ENCODE measurements at regions not wholly inside any gene's neighbourhood (a gene's known extent, or its start where the extent isn't known, plus 50 kb on each side); places are given as distances from the start of the nearest gene placed in this dataset.
"Not testable (repeated sequence)": the region's sequence is repeated elsewhere in the genome, so short reads cannot be mapped to it uniquely, and the experiment has no call there.

DNA sequence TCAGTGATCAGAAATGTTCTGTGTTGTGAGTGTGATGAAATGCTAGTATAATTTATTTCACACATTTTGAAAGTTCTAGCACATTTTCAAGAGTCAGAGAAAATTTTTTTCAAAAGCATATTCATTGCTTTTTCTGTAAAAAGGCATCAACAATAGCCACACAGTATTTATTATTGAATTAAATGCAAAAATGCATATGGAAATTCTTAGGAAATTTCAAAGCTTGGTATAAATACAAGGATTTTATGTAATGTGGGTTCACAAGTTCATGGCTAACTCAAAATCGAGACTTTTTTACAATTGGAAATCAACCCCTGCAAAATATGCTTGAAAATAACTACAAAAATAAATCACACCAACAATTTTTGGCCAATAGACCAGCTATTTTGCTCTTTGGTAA is 302.0 kb upstream of the ECI2 start:
- peaks cover 10% of the 10 kb centered on the region for H3K27me3 Mint-ChIP-seq
- no peaks in the 10 kb centered on the region for H3K36me3 Mint-ChIP-seq (ENCODE audit: low read depth)
- H3K9me3 Mint-ChIP-seq: no peaks in the 10 kb centered on the region

DNA sequence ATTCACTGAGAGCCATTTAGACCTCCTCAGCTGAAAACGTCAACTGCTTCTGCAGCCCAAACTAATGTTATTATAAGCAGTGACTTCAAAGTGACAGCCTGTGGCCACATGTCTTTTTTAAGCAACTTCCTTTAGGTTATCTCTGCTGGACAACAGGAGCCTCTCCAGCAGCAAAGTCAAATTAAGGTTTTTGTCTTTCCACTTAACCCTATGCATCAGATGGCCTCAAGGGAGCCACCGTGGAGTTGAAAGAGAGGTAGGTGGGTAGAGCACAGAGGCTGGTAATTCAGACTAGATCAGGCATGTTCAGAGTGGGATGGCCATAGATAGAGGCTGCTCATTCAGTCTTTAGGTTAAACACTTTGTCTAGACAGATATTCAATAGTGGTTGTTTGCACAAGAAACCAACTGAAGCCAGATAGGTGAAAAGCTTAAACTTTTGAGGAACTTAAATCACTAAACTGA is 300.6 kb upstream of the ECI2 start:
- ATAC-seq (replicated peaks): no peak
- Mint-ChIP-seq H3K27ac (no peak overlapping the region), H3K9me3 (no peaks in the 10 kb centered on the region), H3K27me3 (peaks cover 12% of the 10 kb centered on the region), H3K36me3 (ENCODE audit: low read depth) (no peaks in the 10 kb centered on the region), H3K4me3 (no peak overlapping the region), H3K4me1 (no peaks in the 10 kb centered on the region)

More for the DNA sequence above, 302.0 kb upstream of the ECI2 start:
- no peak for ATAC-seq (replicated peaks)
- H3K27ac Mint-ChIP-seq: no peak overlapping the region
- H3K4me3 Mint-ChIP-seq: no peak overlapping the region
- H3K4me1 Mint-ChIP-seq: no peaks in the 10 kb centered on the region

DNA sequence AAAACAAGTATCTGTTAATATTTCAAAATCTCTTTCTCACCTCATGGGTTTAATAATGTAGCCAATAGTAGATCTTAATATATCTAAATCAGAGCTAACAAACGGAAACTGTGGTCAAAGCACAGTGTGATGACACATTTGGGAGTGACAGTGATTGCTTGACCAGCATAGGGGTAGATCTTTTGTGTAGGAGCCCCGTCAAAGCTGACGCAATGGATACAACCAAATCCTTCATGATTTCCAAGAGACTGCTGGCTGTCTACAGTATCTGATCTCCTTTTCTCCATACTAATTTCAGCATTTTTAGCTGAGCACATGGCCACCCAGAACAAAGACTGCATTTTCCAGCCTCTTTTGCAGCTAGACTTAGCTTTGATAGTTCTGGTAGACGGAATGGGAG is 299.3 kb upstream of the ECI2 start:
- no peaks in the 10 kb centered on the region for H3K9me3 Mint-ChIP-seq
- H3K4me1 Mint-ChIP-seq: no peaks in the 10 kb centered on the region
- H3K27me3 Mint-ChIP-seq: peaks cover 12% of the 10 kb centered on the region
- no peak overlapping the region for H3K4me3 Mint-ChIP-seq
- H3K27ac Mint-ChIP-seq: no peak overlapping the region
- no peak for ATAC-seq (replicated peaks)
- no peaks in the 10 kb centered on the region for H3K36me3 Mint-ChIP-seq (ENCODE audit: low read depth)

DNA sequence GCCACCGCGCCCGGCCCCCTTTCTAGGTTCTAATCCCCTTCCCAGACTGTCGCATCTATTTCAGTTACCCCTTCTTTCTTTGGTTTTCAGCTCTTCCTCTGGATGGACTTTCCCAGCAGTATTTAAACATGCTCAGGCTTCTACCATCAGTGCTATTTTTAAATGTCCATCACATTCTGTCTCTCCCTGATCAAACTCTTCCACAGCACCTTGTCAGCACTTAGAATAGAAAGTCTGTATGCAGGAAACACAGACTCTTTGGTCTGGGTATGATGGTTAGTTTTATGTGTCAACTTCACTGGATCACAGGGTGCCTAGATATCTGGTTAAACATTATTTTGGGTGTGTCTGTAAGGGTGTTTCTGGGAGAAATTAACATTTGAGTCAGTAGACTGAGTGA is 297.8 kb upstream of the ECI2 start:
- H3K4me1 Mint-ChIP-seq: no peaks in the 10 kb centered on the region
- H3K27ac Mint-ChIP-seq: no peak overlapping the region
- no peak overlapping the region for H3K4me3 Mint-ChIP-seq
- H3K9me3 Mint-ChIP-seq: peaks cover 4% of the 10 kb centered on the region
- no peak for ATAC-seq (replicated peaks)
- H3K36me3 Mint-ChIP-seq (ENCODE audit: low read depth): no peaks in the 10 kb centered on the region
- peaks cover 12% of the 10 kb centered on the region for H3K27me3 Mint-ChIP-seq

GRCh38 chr6:4426968-4427367 is 291.6 kb upstream of the ECI2 start:
- Mint-ChIP-seq H3K9me3 (peaks cover 4% of the 10 kb centered on the region), H3K4me1 (no peaks in the 10 kb centered on the region), H3K27me3 (no peaks in the 10 kb centered on the region)

GRCh38 chr6:4421837-4422236 is 286.5 kb upstream of the ECI2 start:
- Mint-ChIP-seq H3K9me3 (no peaks in the 10 kb centered on the region), H3K27ac (no peak overlapping the region), H3K4me1 (no peaks in the 10 kb centered on the region), H3K36me3 (ENCODE audit: low read depth) (no peaks in the 10 kb centered on the region), H3K27me3 (peaks cover 4% of the 10 kb centered on the region), H3K4me3 (no peak overlapping the region)
- no peak for ATAC-seq (replicated peaks)

More at GRCh38 chr6:4426968-4427367, 291.6 kb upstream of the ECI2 start:
- Mint-ChIP-seq H3K27ac (no peak overlapping the region), H3K36me3 (ENCODE audit: low read depth) (no peaks in the 10 kb centered on the region), H3K4me3 (no peak overlapping the region)
- ATAC-seq (replicated peaks): no peak

- H3K9me3 Mint-ChIP-seq: no peaks in the 10 kb centered on the region
- ATAC-seq (replicated peaks): no peak
- H3K4me3 Mint-ChIP-seq: no peak overlapping the region
- H3K36me3 Mint-ChIP-seq (ENCODE audit: low read depth): no peaks in the 10 kb centered on the region
- no peak overlapping the region for H3K27ac Mint-ChIP-seq
- no peaks in the 10 kb centered on the region for H3K4me1 Mint-ChIP-seq
- H3K27me3 Mint-ChIP-seq: peaks cover 8% of the 10 kb centered on the region
These were observed 284.9 kb upstream of the ECI2 start for GRCh38 chr6:4420160-4420865.

- no peak overlapping the region for H3K27ac Mint-ChIP-seq
- H3K4me3 Mint-ChIP-seq: no peak overlapping the region
- H3K4me1 Mint-ChIP-seq: no peaks in the 10 kb centered on the region
- no peak for ATAC-seq (replicated peaks)
- H3K27me3 Mint-ChIP-seq: peaks cover 8% of the 10 kb centered on the region
- H3K9me3 Mint-ChIP-seq: no peaks in the 10 kb centered on the region
- no peaks in the 10 kb centered on the region for H3K36me3 Mint-ChIP-seq (ENCODE audit: low read depth)
These were observed 280.2 kb upstream of the ECI2 start for GRCh38 chr6:4415549-4415948.

DNA sequence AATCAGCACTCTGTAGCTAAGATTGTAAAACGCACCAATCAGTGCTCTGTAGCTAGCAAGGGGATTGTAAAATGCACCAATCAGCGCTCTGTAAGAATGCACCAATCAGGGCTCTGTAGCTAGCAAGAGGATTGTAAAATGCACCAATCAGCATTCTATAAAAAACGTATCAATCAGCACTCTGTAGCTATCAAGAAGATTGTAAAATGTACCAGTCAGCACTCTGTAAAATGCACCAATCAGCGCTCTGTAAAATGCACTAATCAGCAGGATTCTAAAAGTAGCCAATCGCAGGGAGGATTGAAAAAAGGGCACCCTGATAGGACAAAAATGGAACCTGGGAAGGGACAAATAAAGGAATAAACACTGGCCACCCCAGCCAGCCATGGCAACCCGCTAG is 278.7 kb upstream of the ECI2 start:
- not testable (repeated sequence) for ATAC-seq (replicated peaks); H3K4me1 Mint-ChIP-seq; H3K4me3 Mint-ChIP-seq; H3K36me3 Mint-ChIP-seq (ENCODE audit: low read depth); H3K9me3 Mint-ChIP-seq; H3K27me3 Mint-ChIP-seq; H3K27ac Mint-ChIP-seq

GRCh38 chr6:4413073-4413472 is 277.7 kb upstream of the ECI2 start:
- no peak for ATAC-seq (replicated peaks)
- Mint-ChIP-seq H3K27ac (no peak overlapping the region), H3K27me3 (peaks cover 14% of the 10 kb centered on the region), H3K36me3 (ENCODE audit: low read depth) (no peaks in the 10 kb centered on the region), H3K4me1 (no peaks in the 10 kb centered on the region), H3K4me3 (no peak overlapping the region), H3K9me3 (peaks cover 7% of the 10 kb centered on the region)

DNA sequence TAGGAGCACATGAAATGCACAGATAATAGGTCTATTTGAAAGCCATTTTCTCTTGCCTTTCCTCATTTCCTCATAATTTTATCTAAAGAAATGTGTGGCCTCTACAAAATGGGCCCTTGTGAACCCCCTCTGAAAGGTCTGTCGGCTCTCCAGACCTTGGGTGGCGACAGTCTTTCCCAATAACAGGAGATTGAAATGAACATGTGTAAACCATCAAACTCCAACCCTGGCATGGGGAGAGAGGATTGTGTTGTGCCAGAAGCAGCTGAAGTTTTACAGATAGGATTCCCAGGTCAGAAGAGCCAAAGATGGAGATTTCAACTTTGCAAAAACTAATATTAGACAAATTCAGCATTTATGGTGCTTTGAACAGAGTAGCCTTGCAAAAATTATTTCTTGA is 277.1 kb upstream of the ECI2 start:
- Mint-ChIP-seq H3K4me3 (no peak overlapping the region), H3K9me3 (peaks cover 7% of the 10 kb centered on the region), H3K4me1 (no peaks in the 10 kb centered on the region), H3K27me3 (peaks cover 14% of the 10 kb centered on the region), H3K27ac (no peak overlapping the region), H3K36me3 (ENCODE audit: low read depth) (no peaks in the 10 kb centered on the region)
- ATAC-seq (replicated peaks): no peak

GRCh38 chr6:4412077-4412476 is 276.7 kb upstream of the ECI2 start:
- no peaks in the 10 kb centered on the region for H3K4me1 Mint-ChIP-seq
- no peak overlapping the region for H3K27ac Mint-ChIP-seq

DNA sequence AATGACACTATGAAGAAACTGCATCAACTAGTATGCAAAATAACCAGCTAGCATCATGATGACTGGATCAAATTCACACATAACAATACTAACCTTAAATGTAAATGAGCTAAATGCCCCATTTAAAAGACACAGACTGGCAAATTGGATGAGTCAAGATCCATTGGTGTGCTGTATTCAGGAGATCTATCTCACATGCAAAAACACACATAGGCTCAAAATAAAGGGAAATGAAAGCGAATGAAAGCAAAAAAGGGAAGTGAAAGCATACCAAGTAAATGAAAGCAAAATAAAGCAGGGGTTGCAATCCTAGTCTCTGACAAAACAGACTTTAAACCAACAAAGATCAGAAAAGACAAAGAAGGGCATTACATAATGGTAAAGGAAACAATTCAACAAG is 272.3 kb upstream of the ECI2 start:
- not testable (repeated sequence) for H3K36me3 Mint-ChIP-seq (ENCODE audit: low read depth); H3K4me3 Mint-ChIP-seq; H3K27me3 Mint-ChIP-seq; H3K4me1 Mint-ChIP-seq; ATAC-seq (replicated peaks); H3K9me3 Mint-ChIP-seq; H3K27ac Mint-ChIP-seq

More at GRCh38 chr6:4412077-4412476, 276.7 kb upstream of the ECI2 start:
- Mint-ChIP-seq H3K4me3 (no peak overlapping the region), H3K9me3 (peaks cover 7% of the 10 kb centered on the region), H3K36me3 (ENCODE audit: low read depth) (no peaks in the 10 kb centered on the region), H3K27me3 (peaks cover 11% of the 10 kb centered on the region)
- no peak for ATAC-seq (replicated peaks)

- H3K27ac Mint-ChIP-seq: no peak overlapping the region
- H3K9me3 Mint-ChIP-seq: peaks cover 7% of the 10 kb centered on the region
- H3K4me3 Mint-ChIP-seq: no peak overlapping the region
- H3K27me3 Mint-ChIP-seq: peaks cover 14% of the 10 kb centered on the region
- H3K4me1 Mint-ChIP-seq: no peaks in the 10 kb centered on the region
- no peaks in the 10 kb centered on the region for H3K36me3 Mint-ChIP-seq (ENCODE audit: low read depth)
- ATAC-seq (replicated peaks): no peak
These were observed 270.3 kb upstream of the ECI2 start for GRCh38 chr6:4405621-4406212.

DNA sequence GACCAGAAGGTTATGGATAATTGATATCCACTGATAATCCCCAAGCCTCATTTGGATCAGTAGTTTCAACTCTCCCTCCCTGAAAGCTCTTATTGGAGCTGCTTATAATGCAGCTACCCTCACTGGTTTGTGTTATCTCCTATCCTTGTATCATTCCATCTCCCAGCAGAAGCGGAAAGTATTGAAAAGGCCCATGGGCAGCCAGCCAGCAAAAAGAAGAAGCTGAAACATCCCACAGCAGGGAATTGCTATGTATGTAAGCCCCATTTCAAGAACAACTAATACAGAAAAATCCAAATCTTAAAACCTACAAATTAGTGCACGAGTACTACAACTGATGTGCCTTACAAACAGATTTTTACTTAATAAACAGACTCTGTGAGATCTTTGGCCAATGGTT is 269.0 kb upstream of the ECI2 start:
- peaks cover 14% of the 10 kb centered on the region for H3K27me3 Mint-ChIP-seq
- no peaks in the 10 kb centered on the region for H3K36me3 Mint-ChIP-seq (ENCODE audit: low read depth)
- no peaks in the 10 kb centered on the region for H3K4me1 Mint-ChIP-seq
- peaks cover 7% of the 10 kb centered on the region for H3K9me3 Mint-ChIP-seq
- ATAC-seq (replicated peaks): no peak
- no peak overlapping the region for H3K27ac Mint-ChIP-seq
- H3K4me3 Mint-ChIP-seq: no peak overlapping the region

Data from activated T-helper 17 cell treated with anti-CD3 and anti-CD28 coated beads, Interleukin-2, amount 50 U/mL, for 72 hours (primary cell).